Duodenal mucosa (tissue), 2 donors: ENCODE measurements at regions not wholly inside any gene's neighbourhood (a gene's known extent, or its start where the extent isn't known, plus 50 kb on each side); places are given as distances from the start of the nearest gene placed in this dataset.

Experiments
- H3K27ac ChIP-seq: one replicate; pipeline ENCODE4 v1.7.0; 2013; ENCODE audit warnings: low read depth, low read length
- H3K27me3 ChIP-seq, 2 donors: one replicate each; pipeline ENCODE4 v1.7.0; 2013; ENCODE audit warnings: low read length in 2 of 2, control low read depth in 1 of 2; ENCODE audit not compliant: insufficient read depth in 2 of 2, control insufficient read depth in 1 of 2
- H3K36me3 ChIP-seq, 2 donors: one replicate each; pipeline ENCODE4 v1.7.0; 2013; ENCODE audit warnings: low read length in 2 of 2, control low read depth in 1 of 2; ENCODE audit not compliant: insufficient read depth in 2 of 2, control insufficient read depth in 1 of 2
- H3K4me1 ChIP-seq, 2 donors: one replicate each; pipeline ENCODE4 v1.7.0; 2013; ENCODE audit warnings: low read length in 2 of 2, control low read depth in 1 of 2; ENCODE audit not compliant: insufficient read depth in 2 of 2, control insufficient read depth in 1 of 2
- H3K4me3 ChIP-seq, 2 donors: one replicate each; pipeline ENCODE4 v1.7.0; 2013; ENCODE audit warnings: low read length in 2 of 2, low read depth in 1 of 2
- H3K9ac ChIP-seq, 2 donors: one replicate each; pipeline ENCODE4 v1.7.0; 2013; ENCODE audit warnings: low read length in 2 of 2, low read depth in 1 of 2
- H3K9me3 ChIP-seq, 2 donors: one replicate each; pipeline ENCODE4 v1.7.0; 2013; ENCODE audit warnings: low read length in 2 of 2, control low read depth in 1 of 2; ENCODE audit not compliant: control insufficient read depth in 1 of 2

DNA sequence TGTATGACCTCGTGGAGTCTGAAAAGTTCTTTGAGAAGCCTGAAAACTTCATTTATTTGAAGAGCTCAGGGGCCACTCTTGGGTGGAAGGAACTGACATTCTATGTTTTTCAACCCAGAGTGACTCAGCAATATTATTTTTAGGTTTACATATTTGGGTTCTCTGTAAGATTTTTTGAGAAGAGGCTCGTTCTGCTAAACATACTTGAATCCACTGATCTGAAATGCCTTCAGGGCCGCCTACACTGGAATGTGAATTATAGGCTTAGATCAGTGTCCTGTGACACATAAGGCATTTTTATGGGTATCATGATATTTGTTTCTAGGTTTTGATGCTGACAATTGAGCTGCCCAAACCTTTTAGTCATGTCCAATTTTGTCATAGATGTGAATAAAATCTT is 86.2 kb downstream of the PSAT1 start:
- Histone ChIP-seq H3K4me1 (no peaks in the 10 kb centered on the region), H3K9me3 (no peaks in the 10 kb centered on the region), H3K9ac (no peak overlapping the region), H3K27me3 (no peaks in the 10 kb centered on the region), H3K4me3 (no peak overlapping the region), H3K36me3 (no peaks in the 10 kb centered on the region), H3K27ac (no peak overlapping the region)

DNA sequence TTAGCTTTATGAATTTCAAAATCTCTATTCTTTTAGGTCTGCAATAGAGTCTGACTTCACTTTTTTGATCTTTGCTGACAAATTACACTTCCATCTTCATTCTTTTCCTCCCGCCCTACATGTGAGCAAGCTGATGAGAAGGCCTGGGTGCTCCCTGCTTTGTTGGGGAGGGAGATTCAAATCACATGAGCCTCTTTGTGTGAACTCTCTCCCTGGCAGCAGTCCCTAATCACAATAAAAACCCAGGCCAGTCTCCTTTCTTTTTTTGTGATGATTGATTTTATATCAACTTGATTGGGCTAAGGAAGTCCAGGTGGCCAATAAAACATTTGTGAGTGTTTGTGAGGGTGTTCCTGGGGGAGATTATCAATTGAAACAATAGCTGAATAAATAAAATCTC is 89.4 kb downstream of the PSAT1 start:
- Histone ChIP-seq H3K36me3 (no peaks in the 10 kb centered on the region), H3K4me3 (no peak overlapping the region), H3K27me3 (no peaks in the 10 kb centered on the region), H3K9me3 (no peaks in the 10 kb centered on the region), H3K27ac (no peak overlapping the region), H3K9ac (no peak overlapping the region), H3K4me1 (no peaks in the 10 kb centered on the region)

DNA sequence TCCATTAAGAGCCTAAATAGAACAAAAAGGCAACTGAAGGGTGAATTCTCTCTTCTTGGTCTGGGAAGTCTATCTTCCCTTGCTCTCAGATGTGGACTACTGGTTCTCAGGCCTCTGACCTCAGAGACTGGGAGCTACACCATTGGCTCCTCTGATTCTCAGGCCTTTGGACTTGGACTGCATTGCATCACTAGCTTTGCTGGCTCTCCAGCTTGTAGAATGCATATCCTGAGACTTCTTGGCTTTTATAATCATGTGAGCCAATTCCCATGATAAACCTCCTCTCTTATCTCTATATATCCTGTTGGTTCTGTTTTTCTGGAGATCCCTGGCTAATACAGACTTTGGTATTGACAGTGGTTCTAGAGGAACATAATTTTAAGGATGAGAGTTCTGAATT is 89.8 kb downstream of the PSAT1 start:
- H3K9me3 ChIP-seq: no peaks in the 10 kb centered on the region
- no peak overlapping the region for H3K9ac ChIP-seq
- H3K27ac ChIP-seq: no peak overlapping the region
- H3K4me1 ChIP-seq: no peaks in the 10 kb centered on the region
- H3K36me3 ChIP-seq: no peaks in the 10 kb centered on the region
- no peak overlapping the region for H3K4me3 ChIP-seq
- no peaks in the 10 kb centered on the region for H3K27me3 ChIP-seq

DNA sequence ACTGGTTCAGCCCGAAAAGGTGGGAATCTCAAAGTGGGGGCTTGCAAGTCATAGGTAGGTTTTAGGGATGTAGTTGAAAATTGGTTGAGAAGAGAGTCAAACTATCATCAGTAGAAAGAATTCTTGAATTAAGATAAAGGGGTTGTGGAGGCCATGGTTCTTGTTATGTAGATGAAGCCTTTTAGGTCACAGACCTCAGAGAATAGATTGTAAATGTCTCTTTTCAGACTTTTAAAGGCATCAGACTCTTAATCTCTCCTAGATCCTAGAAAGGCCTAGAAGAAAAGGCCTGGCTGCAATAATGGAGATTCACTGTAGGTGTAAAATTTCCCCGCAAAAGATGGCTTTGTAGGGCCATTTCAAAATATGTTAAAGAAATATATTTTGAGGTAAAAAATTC is 96.4 kb downstream of the PSAT1 start:
- H3K27ac ChIP-seq: no peak overlapping the region
- H3K9ac ChIP-seq: no peak overlapping the region
- H3K9me3 ChIP-seq: peaks cover 4 to 8% of the 10 kb centered on the region in 2 donors
- no peaks in the 10 kb centered on the region for H3K27me3 ChIP-seq
- H3K36me3 ChIP-seq: no peaks in the 10 kb centered on the region
- H3K4me3 ChIP-seq: no peak overlapping the region
- no peaks in the 10 kb centered on the region for H3K4me1 ChIP-seq

DNA sequence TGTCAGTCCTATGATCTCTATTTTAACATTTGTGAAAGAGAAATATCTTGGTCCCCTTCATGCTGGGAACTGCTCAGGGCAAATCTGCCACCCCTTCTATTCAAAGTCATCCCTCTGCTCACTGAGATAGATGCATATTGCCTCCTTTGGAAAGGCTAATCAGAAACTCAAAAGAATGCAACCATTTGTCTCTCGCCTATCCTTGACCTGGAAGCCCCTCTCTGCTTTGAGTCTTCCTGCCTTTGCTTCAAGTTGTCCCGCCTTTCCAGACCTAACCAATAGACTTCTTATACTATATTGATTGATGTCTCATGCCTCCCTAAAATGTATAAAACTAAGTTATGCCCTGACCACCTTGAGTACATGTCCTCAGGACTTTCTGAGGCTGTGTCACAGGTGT is 97.0 kb downstream of the PSAT1 start:
- no peak overlapping the region for H3K27ac ChIP-seq
- H3K9me3 ChIP-seq: peaks cover 4 to 8% of the 10 kb centered on the region in 2 donors
- H3K36me3 ChIP-seq: no peaks in the 10 kb centered on the region
- no peak overlapping the region for H3K4me3 ChIP-seq
- H3K27me3 ChIP-seq: no peaks in the 10 kb centered on the region
- no peak overlapping the region for H3K9ac ChIP-seq
- H3K4me1 ChIP-seq: no peaks in the 10 kb centered on the region

DNA sequence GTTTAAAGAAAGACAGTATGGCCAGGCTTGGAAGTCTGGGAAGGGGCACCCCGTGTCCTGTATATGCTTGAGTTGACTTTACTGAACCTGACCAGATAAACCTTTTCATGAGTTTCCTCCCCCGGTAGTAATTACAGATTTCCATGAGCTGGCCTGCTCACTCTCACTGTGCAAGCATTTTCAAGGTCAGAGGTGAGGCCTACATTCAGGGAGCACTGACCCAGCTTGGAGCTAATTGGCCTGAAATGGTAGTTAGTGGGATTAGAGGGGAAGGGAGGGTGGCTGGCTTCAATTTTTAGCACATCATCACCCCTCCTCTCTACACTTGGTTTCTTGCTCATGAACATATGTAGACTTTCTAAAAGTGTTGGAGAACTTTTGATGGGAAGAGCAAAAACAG is 99.2 kb downstream of the PSAT1 start:
- H3K36me3 ChIP-seq: no peaks in the 10 kb centered on the region
- H3K4me3 ChIP-seq: no peak overlapping the region
- H3K27ac ChIP-seq: no peak overlapping the region
- H3K4me1 ChIP-seq: no peaks in the 10 kb centered on the region
- no peak overlapping the region for H3K9ac ChIP-seq
- H3K27me3 ChIP-seq: no peaks in the 10 kb centered on the region
- peaks cover 4 to 8% of the 10 kb centered on the region in 2 donors for H3K9me3 ChIP-seq

DNA sequence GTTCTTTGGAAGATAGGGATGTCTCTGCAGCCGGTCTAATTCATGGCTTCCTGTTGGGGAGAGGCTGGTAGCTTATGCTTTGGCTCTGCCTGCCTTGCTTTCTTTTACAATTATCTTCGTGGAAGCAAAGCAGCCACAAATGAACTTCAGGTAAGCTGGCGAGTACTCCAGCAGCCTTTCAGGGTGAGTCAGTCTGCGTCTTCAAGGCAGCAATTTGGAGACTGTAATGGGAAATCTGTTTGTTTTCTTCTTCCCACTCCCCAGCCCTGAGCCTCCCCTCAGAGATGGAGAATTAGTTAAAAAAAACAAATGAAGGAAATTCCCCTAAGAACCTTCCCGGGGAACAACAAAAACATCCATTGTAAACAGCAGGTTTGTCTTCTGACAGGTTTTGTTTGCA is 100.1 kb downstream of the PSAT1 start:
- H3K4me3 ChIP-seq: no peak overlapping the region
- H3K9me3 ChIP-seq: peaks cover 4 to 8% of the 10 kb centered on the region in 2 donors
- no peaks in the 10 kb centered on the region for H3K36me3 ChIP-seq
- no peaks in the 10 kb centered on the region for H3K27me3 ChIP-seq
- no peak overlapping the region for H3K9ac ChIP-seq
- no peaks in the 10 kb centered on the region for H3K4me1 ChIP-seq
- H3K27ac ChIP-seq: no peak overlapping the region

DNA sequence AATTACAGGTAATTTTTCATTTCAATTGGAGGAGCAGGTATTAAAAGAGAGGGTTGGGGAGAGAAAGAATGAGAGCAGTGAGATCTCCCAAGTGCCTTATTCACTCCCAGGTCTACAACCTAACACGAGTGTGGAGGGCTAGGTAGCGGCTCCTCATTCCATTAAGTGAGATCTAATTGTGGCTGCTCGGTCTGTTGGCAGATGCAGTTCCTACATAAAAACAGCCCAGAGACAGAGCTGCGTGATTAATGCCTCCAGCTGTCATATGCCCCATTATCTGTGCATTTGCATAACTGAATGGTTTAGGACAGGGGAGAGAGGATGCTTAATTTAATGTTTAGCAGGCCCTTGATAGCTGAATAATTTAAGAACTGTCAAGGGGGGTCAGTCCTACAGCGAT is 100.5 kb downstream of the PSAT1 start:
- Histone ChIP-seq H3K27ac (no peak overlapping the region), H3K36me3 (no peaks in the 10 kb centered on the region), H3K4me3 (no peak overlapping the region), H3K9me3 (peaks cover 4 to 8% of the 10 kb centered on the region in 2 donors), H3K27me3 (no peaks in the 10 kb centered on the region), H3K9ac (no peak overlapping the region), H3K4me1 (no peaks in the 10 kb centered on the region)

DNA sequence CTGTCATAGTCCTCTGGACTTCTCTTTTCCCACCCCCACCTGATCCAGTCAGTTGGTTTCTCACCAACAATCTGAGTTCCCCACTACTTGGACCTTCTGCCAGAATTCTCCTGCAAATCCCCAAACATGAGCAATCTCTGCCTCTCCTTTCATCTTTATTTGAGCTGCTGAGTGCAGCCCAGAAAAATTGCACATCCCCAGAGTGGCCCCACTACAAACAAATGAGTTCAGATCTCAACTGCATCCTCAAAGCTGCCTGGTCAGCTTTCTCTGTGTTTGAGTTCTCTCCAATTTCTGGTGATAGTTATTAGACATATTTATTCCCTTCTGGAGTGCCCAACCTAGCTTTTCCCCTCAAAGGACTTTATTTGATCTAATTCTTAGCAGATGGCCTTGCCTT is 102.2 kb downstream of the PSAT1 start:
- H3K9ac ChIP-seq: no peak overlapping the region

DNA sequence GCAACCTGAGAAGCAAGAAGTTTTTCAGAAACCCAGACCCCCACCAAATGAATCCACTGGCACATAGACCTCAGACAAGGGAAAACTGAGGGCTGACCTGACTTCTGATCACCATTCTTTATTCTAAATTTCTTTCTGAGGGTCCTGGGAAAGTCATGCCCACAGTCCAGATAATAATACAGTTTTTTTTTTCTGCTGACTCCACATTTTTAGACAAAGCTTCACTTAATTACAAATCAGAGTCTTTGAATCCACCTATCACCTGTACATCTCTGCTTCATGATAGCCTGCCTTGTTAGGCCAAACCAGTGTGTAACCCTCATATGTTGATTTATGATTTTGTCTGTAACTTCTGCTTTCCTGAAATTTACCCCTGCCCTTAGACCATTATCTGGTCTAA is 103.6 kb downstream of the PSAT1 start:
- no peaks in the 10 kb centered on the region for H3K4me1 ChIP-seq
- no peak overlapping the region for H3K27ac ChIP-seq
- no peaks in the 10 kb centered on the region for H3K36me3 ChIP-seq

More for the DNA sequence above, 102.2 kb downstream of the PSAT1 start:
- no peak overlapping the region for H3K4me3 ChIP-seq
- H3K36me3 ChIP-seq: no peaks in the 10 kb centered on the region
- H3K4me1 ChIP-seq: no peaks in the 10 kb centered on the region
- H3K9me3 ChIP-seq: peaks cover 4 to 8% of the 10 kb centered on the region in 2 donors
- no peak overlapping the region for H3K27ac ChIP-seq
- H3K27me3 ChIP-seq: no peaks in the 10 kb centered on the region

DNA sequence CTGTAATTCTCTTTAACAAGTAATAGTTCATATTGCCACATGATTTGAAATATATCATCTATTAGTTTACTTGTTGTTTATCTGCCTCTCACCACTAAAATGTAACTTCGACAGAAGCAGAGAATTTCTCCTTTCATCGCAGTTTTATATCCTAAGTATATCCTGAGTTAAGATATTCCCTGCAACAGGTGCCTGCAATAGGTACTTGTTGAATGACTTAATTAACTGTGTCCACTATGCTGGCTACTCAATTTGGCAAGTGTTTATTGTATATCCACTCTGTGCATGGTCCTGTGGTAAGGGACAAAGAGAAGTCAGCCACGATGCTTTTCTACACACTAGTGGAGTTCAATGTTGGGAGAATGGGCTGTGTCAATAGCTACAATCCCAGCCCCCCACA is 108.5 kb downstream of the PSAT1 start:
- no peak overlapping the region for H3K27ac ChIP-seq
- H3K4me3 ChIP-seq: no peak overlapping the region
- H3K9ac ChIP-seq: no peak overlapping the region
- no peaks in the 10 kb centered on the region for H3K36me3 ChIP-seq
- no peaks in the 10 kb centered on the region for H3K9me3 ChIP-seq
- H3K4me1 ChIP-seq: no peaks in the 10 kb centered on the region
- no peaks in the 10 kb centered on the region for H3K27me3 ChIP-seq

More for the DNA sequence above, 103.6 kb downstream of the PSAT1 start:
- Histone ChIP-seq H3K9ac (no peak overlapping the region), H3K9me3 (peaks cover 0 to 1% of the 10 kb centered on the region in 2 donors), H3K27me3 (no peaks in the 10 kb centered on the region), H3K4me3 (no peak overlapping the region)
